Neural cell (in vitro differentiated cells): ENCODE measurements at regions not wholly inside any gene's neighbourhood (a gene's known extent, or its start where the extent isn't known, plus 50 kb on each side); places are given as distances from the start of the nearest gene placed in this dataset.

Experiments used
- H2AFZ ChIP-seq: fragments of 200-600, 300-800 bp; sonication (generic), shearing (Covaris generic); 2 replicates; pipeline ENCODE4 v1.6.0; 2014; ENCODE audit warnings: low read depth, mild to moderate bottlenecking, antibody characterized with exemption, low read length, moderate library complexity
- H3F3A ChIP-seq: fragments of 200-600 bp; shearing (Covaris generic); 2 replicates; pipeline ENCODE4 v1.6.1; 2016; ENCODE audit warnings: mild to moderate bottlenecking, moderate library complexity, mixed read lengths, antibody characterized with exemption, low read length; ENCODE audit not compliant: insufficient read depth, poor library complexity, severe bottlenecking
- H3K27ac ChIP-seq: fragments of 200-600, 300-800 bp; sonication (generic), shearing (Covaris generic); 2 replicates; pipeline ENCODE4 v1.5.1; 2014; ENCODE audit warnings: mild to moderate bottlenecking, low read length, moderate library complexity
- H3K27me3 ChIP-seq: fragments of 300-800, 200-600 bp; sonication (generic), shearing (Covaris generic); 2 replicates; pipeline ENCODE4 v1.6.0; 2014; ENCODE audit warnings: mild to moderate bottlenecking, low read depth, low read length, moderate library complexity; ENCODE audit not compliant: insufficient read depth
- H3K36me3 ChIP-seq: fragments of 300-800, 200-600 bp; sonication (generic), shearing (Covaris generic); 2 replicates; pipeline ENCODE4 v1.5.1; 2014; ENCODE audit warnings: mild to moderate bottlenecking, antibody characterized with exemption, low read length, moderate library complexity; ENCODE audit not compliant: insufficient read depth
- H3K4me2 ChIP-seq: fragments of 300-800, 200-600 bp; sonication (generic), shearing (Covaris generic); 2 replicates; pipeline ENCODE4 v1.6.0; 2014; ENCODE audit warnings: mild to moderate bottlenecking, low read length
- H3K4me3 ChIP-seq: fragments of 300-800, 200-600 bp; sonication (generic), shearing (Covaris generic); 2 replicates; pipeline ENCODE4 v1.5.1; 2014; ENCODE audit warnings: mild to moderate bottlenecking, low read length, moderate library complexity
- H3K79me2 ChIP-seq: fragments of 200-600 bp; shearing (Covaris generic); replicated peaks from 2 replicates; pipeline ENCODE4 v1.6.0; 2014; ENCODE audit warnings: mild to moderate bottlenecking, low read length, moderate library complexity; ENCODE audit not compliant: insufficient read depth
- H3K9ac ChIP-seq: fragments of 300-800, 200-600 bp; sonication (generic), shearing (Covaris generic); 2 replicates; pipeline ENCODE4 v1.6.1; 2016; ENCODE audit warnings: mild to moderate bottlenecking, low read length, mixed read lengths
- H3K9me2 ChIP-seq: fragments of 200-600 bp; shearing (Covaris generic); 2 replicates; pipeline ENCODE4 v1.6.1; 2016; ENCODE audit warnings: mild to moderate bottlenecking, low read length, mixed read lengths; ENCODE audit not compliant: insufficient read depth
- H3K9me3 ChIP-seq: fragments of 200-600, 300-800 bp; sonication (generic), shearing (Covaris generic); 2 replicates; pipeline ENCODE4 v1.6.1; 2016; ENCODE audit warnings: mild to moderate bottlenecking, mixed run types, low read length, moderate library complexity, mixed read lengths
- H4K20me1 ChIP-seq: fragments of 200-600 bp; shearing (Covaris generic); 2 replicates; pipeline ENCODE4 v1.6.1; 2016; ENCODE audit warnings: mild to moderate bottlenecking, mixed run types; ENCODE audit not compliant: insufficient read depth
- EP300 ChIP-seq: fragments of 450-650 bp; conservative IDR thresholded peaks from 2 replicates; pipeline ENCODE4 v1.6.1; 2014; ENCODE audit warnings: antibody characterized with exemption, mild to moderate bottlenecking, moderate library complexity; ENCODE audit not compliant: poor library complexity, severe bottlenecking
- EZH2 ChIP-seq: fragments of 200-600, 300-800 bp; shearing (Covaris generic), sonication (generic); IDR thresholded peaks from 2 replicates; pipeline ENCODE4 v1.6.1; 2014; ENCODE audit warnings: antibody characterized with exemption, low read length, borderline replicate concordance, mild to moderate bottlenecking; ENCODE audit not compliant: insufficient read depth, poor library complexity, severe bottlenecking
- MXI1 ChIP-seq: fragments of 450-650 bp; conservative IDR thresholded peaks from 2 replicates; pipeline ENCODE4 v1.6.1; 2014; ENCODE audit warnings: antibody characterized with exemption, mild to moderate bottlenecking; ENCODE audit not compliant: poor library complexity, severe bottlenecking
- POLR2AphosphoS5 ChIP-seq: IDR thresholded peaks from 2 replicates; pipeline ENCODE4 v1.6.1; 2012
- RAD21 ChIP-seq: fragments of 450-650 bp; conservative IDR thresholded peaks from 2 replicates; pipeline ENCODE4 v1.6.1; 2014; ENCODE audit warnings: antibody characterized with exemption, mild to moderate bottlenecking, moderate library complexity
- SMC3 ChIP-seq: fragments of 450-650 bp; conservative IDR thresholded peaks from 2 replicates; pipeline ENCODE4 v1.6.1; 2014; ENCODE audit warnings: antibody characterized with exemption, mild to moderate bottlenecking, moderate library complexity; ENCODE audit not compliant: poor library complexity
- TAF1 ChIP-seq: IDR thresholded peaks from 2 replicates; pipeline ENCODE4 v1.6.1; 2012; ENCODE audit warnings: low read depth
- TF ChIP-seq, protein P1 (sequence below): IDR thresholded peaks from 2 replicates; pipeline ENCODE4 v1.6.1; 2012; ENCODE audit warnings: borderline replicate concordance
- TF ChIP-seq, protein P2 (sequence below): fragments of 450-650 bp; IDR thresholded peaks from 2 replicates; pipeline ENCODE4 v1.5.1; 2014; ENCODE audit warnings: antibody characterized with exemption, mild to moderate bottlenecking, moderate library complexity; ENCODE audit not compliant: poor library complexity, severe bottlenecking

DNA sequence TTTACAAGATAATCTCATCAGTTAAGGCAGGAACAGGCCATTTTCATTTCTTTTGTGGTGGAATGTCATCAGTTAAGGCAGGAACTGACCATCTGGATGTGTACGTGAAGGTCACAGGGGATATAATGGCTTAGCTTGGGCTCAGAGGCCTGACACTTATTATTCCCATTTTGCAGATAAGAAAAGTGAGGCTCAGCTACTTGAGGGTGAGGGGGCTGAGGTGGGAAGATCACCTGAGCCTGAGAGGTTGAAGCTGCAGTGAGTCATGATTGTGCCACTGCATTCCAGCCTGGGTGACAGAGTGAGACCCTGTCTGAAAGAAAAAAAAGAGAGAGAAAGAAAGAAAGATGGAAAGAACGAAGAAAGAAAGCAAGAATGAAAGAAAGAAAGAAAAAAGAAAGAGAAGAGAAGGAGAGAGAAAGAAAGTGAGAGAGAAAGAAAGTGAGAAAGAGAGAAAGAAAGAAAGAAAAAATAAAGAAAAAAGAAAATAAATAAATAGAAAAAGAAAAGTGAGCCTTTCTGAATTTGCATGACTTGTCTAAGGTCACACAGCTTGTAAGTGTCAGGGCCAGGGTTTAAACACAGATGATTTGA, 142.0 kb downstream of the TMEM30B start:
- H3K9me2 ChIP-seq = no peaks in the 10 kb centered on the region

DNA sequence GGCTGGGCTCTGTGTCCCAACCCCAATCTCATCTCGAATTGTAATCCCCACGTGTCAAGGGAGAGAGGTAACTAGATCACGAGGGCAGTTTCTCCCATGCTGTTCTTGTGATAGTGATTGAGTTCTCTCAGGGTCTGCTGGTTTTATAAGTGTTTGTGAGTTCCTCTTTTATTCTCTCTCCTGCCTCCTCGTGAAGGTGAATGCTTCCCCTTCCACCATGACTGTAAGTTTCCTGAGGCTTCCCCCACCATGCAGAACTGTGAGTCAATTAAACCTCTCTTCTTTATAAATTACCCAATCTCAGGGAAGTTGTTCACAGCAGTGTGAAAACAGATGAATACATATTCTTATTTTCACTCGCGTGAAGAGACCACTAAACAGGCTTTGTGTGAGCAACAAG, 148.2 kb downstream of the TMEM30B start:
- no peak overlapping the region for H3K9ac ChIP-seq
- H4K20me1 ChIP-seq = no peaks in the 10 kb centered on the region
- no peak overlapping the region for H3K27ac ChIP-seq
- H3F3A ChIP-seq = no peaks in the 10 kb centered on the region
- H2AFZ ChIP-seq = no peak overlapping the region
- no peaks in the 10 kb centered on the region for H3K9me3 ChIP-seq
- H3K27me3 ChIP-seq = no peaks in the 10 kb centered on the region
- H3K36me3 ChIP-seq = no peaks in the 10 kb centered on the region
- H3K4me3 ChIP-seq = no peak overlapping the region
- no peaks in the 10 kb centered on the region for H3K79me2 ChIP-seq
- H3K4me2 ChIP-seq = no peak overlapping the region
- TF ChIP-seq, protein P1, sequence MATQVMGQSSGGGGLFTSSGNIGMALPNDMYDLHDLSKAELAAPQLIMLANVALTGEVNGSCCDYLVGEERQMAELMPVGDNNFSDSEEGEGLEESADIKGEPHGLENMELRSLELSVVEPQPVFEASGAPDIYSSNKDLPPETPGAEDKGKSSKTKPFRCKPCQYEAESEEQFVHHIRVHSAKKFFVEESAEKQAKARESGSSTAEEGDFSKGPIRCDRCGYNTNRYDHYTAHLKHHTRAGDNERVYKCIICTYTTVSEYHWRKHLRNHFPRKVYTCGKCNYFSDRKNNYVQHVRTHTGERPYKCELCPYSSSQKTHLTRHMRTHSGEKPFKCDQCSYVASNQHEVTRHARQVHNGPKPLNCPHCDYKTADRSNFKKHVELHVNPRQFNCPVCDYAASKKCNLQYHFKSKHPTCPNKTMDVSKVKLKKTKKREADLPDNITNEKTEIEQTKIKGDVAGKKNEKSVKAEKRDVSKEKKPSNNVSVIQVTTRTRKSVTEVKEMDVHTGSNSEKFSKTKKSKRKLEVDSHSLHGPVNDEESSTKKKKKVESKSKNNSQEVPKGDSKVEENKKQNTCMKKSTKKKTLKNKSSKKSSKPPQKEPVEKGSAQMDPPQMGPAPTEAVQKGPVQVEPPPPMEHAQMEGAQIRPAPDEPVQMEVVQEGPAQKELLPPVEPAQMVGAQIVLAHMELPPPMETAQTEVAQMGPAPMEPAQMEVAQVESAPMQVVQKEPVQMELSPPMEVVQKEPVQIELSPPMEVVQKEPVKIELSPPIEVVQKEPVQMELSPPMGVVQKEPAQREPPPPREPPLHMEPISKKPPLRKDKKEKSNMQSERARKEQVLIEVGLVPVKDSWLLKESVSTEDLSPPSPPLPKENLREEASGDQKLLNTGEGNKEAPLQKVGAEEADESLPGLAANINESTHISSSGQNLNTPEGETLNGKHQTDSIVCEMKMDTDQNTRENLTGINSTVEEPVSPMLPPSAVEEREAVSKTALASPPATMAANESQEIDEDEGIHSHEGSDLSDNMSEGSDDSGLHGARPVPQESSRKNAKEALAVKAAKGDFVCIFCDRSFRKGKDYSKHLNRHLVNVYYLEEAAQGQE = no peak
- TF ChIP-seq MXI1 (no peak), EZH2 (no peak), EP300 (no peak), TAF1 (no peak), SMC3 (no peak), RAD21 (no peak), POLR2AphosphoS5 (no peak)
- TF ChIP-seq, protein P2, sequence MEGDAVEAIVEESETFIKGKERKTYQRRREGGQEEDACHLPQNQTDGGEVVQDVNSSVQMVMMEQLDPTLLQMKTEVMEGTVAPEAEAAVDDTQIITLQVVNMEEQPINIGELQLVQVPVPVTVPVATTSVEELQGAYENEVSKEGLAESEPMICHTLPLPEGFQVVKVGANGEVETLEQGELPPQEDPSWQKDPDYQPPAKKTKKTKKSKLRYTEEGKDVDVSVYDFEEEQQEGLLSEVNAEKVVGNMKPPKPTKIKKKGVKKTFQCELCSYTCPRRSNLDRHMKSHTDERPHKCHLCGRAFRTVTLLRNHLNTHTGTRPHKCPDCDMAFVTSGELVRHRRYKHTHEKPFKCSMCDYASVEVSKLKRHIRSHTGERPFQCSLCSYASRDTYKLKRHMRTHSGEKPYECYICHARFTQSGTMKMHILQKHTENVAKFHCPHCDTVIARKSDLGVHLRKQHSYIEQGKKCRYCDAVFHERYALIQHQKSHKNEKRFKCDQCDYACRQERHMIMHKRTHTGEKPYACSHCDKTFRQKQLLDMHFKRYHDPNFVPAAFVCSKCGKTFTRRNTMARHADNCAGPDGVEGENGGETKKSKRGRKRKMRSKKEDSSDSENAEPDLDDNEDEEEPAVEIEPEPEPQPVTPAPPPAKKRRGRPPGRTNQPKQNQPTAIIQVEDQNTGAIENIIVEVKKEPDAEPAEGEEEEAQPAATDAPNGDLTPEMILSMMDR = no peak
- no peaks in the 10 kb centered on the region for H3K9me2 ChIP-seq

More for the DNA sequence above, 142.0 kb downstream of the TMEM30B start:
- Histone ChIP-seq H3K4me3 (no peak overlapping the region), H3K36me3 (no peaks in the 10 kb centered on the region), H4K20me1 (no peaks in the 10 kb centered on the region), H3F3A (no peaks in the 10 kb centered on the region), H3K27me3 (no peaks in the 10 kb centered on the region), H3K9me3 (no peaks in the 10 kb centered on the region), H2AFZ (no peak overlapping the region), H3K4me2 (no peak overlapping the region), H3K9ac (no peak overlapping the region), H3K27ac (no peak overlapping the region), H3K79me2 (no peaks in the 10 kb centered on the region)
- no peak for TF ChIP-seq EZH2
- no peak for TF ChIP-seq MXI1
- no peak for TF ChIP-seq RAD21

DNA sequence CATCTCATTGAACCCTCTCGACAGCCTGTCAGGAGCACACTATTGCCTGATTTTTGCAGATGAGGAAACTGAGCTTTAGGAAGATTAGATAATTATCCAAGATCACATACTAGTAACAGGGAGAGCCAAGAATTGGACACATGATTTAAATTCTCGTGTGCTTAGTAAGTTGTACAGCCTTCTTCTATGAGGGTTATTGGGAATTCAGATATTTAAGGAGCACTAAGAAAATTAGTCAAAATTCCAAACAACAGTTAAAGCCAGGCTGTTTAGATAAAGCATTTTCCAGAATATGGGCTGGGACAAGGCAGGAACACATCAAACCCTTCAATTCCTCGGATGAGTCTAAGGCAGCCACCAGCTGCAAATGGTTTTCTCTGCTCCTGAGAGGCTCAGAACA, 148.8 kb downstream of the TMEM30B start:
- Histone ChIP-seq H3K9me3 (no peaks in the 10 kb centered on the region), H4K20me1 (no peaks in the 10 kb centered on the region), H3K27ac (no peak overlapping the region), H3K9ac (no peak overlapping the region), H3K4me3 (no peak overlapping the region), H3K4me2 (no peak overlapping the region), H3K79me2 (no peaks in the 10 kb centered on the region), H3K27me3 (no peaks in the 10 kb centered on the region), H2AFZ (no peak overlapping the region), H3K36me3 (no peaks in the 10 kb centered on the region), H3K9me2 (no peaks in the 10 kb centered on the region), H3F3A (no peaks in the 10 kb centered on the region)
- TF ChIP-seq TAF1 = no peak
- no peak for TF ChIP-seq SMC3
